Effector CD4-positive, alpha-beta T cell (primary cell): ENCODE measurements at regions not wholly inside any gene's neighbourhood (a gene's known extent, or its start where the extent isn't known, plus 50 kb on each side); places are given as distances from the start of the nearest gene placed in this dataset.

ENCODE experiments used
- DNase-seq: peaks from one replicate; pipeline ENCODE4 v3.0.0-alpha.2; 2020

GRCh38 chr13:79081942-79082341, 324.1 kb downstream of the RBM26 start:
- no peak for DNase-seq

- DNase-seq: no peak
These were observed 326.7 kb downstream of the RBM26 start for GRCh38 chr13:79079351-79079839.

GRCh38 chr13:79075703-79076102, 330.4 kb downstream of the RBM26 start:
- DNase-seq: no peak

- no peak for DNase-seq
These were observed 335.6 kb downstream of the RBM26 start for GRCh38 chr13:79070343-79070974.

DNA sequence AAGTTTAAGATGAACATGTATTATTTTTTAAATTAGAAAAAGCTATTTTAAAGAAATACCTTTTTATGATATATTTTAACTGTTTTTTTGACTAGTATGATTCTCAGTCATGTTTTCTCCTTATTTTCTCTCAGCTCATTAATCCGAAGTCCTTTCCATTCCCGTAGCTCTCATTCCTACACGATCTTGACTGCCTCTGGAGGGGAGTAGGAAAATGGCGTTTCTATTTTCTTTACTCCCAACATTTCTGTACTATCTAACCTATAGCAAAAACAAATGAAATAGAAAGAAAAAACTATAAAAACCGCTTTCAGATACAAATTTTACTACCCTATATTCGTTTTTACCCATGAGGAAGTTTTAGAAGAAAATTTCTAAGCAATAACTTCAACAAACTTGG, 343.8 kb downstream of the RBM26 start:
- no peak for DNase-seq

DNA sequence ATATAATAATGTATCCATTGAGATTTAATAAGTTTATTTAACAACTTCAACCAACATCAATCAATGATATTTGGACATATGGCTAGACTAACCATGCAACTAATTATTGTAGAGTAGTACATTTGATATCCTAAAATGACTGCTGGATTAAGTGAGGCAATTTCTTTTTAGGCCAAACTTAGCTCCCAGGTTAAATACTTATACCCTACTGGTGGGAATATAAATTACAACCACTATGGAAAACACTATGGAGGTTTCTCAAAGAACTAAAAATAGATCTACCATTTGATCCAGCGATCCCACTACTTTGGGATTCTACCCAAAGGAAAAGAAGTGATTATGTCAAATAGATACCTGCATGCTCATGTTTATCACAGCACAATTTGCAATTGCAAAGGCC, 345.8 kb downstream of the RBM26 start:
- DNase-seq: no peak

DNA sequence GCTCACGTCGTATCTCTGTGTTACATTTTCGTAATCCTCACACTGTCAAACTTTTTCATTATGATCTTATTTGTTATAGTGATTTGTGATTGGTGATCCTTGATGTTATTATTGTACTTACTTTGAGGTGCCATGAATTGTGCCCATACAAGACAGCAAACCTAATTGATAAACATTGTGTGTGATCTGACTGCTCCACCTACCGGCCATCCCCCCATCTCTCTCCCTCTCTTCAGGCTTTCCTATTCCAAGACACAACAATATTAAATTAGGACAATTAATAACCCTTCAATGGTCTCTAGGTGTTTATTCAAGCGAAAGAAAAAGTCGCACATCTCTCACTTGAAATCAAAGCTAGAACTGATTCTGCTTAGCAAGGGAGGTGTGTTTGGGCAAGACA, 349.3 kb downstream of the RBM26 start:
- DNase-seq: no peak

- DNase-seq: no peak
These were observed 354.6 kb downstream of the RBM26 start for GRCh38 chr13:79051472-79051871.

DNA sequence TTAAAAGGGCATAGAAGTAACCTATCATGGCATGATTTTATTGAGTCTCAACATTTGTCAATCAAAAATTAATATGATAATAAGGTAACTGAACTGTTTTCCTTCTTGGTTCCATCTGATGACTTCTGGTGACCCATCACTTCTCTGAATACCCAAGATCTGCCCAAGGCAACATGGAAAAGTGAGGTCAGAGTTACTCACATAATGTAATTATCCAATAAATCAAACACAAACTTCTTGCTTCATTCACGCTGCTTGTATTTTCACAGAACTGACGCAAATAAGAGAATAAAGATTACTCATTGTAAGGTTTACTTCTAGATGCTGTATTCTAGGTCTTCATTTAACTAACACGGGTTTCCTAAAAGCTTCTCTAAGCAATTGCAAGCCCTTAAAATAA, 361.6 kb downstream of the RBM26 start:
- DNase-seq: no peak

GRCh38 chr13:79043208-79043607, 362.8 kb downstream of the RBM26 start:
- no peak for DNase-seq

DNA sequence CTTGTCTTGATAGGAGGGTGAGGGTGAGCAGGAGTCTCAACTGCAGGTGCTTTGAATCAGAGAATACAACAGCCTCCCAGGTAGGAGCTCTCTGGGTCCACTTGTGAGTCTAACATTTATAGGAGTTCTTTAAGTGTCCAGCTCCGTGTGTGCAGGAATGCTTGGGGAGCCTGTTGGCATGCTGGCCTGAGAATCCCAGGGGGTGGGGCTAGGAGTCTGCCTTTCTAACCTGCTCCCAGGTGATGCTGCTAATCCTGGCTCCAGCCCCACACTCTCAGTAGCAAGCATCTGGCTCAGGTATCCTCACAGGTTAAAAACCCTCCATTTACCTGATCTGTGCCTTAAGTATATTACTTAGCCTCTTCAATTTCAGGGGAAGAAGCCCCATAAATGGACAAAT, 368.9 kb downstream of the RBM26 start:
- no peak for DNase-seq

- DNase-seq: no peak
These were observed 371.7 kb downstream of the RBM26 start for GRCh38 chr13:79034341-79034740.

- DNase-seq: no peak
These were observed 371.6 kb upstream of the OBI1 start for GRCh38 chr13:79030513-79030912.

GRCh38 chr13:79018166-79018565, 359.2 kb upstream of the OBI1 start:
- DNase-seq: no peak

DNA sequence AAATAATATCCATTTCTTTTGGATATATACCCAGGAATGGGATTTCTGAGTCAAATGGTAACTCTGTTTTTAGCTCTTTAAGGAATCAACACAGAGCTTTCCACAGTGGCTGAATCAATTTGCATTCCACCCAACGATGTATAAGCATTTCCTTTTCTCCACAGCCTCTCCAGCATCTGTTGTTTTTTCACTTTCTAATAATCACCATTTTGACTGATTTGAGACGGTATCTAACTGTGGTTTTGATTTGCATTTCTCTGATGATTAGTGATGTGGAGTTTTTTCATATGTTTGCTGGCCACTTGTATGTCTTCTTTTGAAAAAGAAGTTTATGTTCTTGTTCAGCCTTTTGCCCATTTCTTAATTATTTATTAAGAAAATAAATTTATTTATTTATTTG, 352.2 kb upstream of the OBI1 start:
- no peak for DNase-seq

DNA sequence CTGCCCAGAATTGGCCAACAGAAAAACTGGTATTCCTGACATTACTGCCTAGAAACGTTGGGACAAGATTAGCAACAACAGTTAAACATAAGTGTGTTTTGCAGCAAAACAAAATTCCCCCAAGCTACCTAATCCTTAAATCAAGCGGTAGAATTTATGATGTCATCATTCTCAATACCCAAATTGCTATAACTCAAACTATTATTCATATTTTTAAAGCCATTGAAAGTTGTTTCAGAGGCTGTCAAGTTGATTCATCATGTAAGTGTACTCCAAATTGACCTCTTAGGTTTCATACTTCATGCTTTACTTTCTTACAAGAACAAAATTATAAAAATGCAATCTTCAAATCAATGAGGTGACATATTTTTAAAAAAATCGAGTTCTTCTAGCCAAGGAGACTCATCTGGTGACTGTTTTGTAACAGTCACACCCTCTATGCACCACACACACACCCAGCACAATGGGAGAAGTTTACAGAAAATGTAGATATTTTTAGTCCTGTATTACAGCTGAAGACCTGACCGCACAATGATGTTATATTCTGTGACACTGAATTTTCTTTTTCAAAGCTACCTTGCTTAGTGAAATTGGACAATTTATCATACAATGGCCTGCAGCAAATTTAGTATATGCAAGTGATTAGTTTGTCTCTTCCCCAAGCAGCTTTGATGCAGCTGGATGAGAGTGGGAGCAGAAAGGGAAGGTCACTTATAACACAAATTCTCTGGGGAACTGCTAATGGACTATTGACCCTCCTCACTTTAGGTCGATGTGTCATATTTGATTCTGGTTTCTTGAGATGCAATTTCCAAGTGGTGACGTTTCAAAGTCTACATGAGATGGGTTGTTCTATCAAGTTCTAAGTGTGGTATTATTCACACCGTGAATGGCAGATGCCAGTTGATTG, 345.3 kb upstream of the OBI1 start:
- no peak for DNase-seq

- DNase-seq: no peak
These were observed 340.5 kb upstream of the OBI1 start for GRCh38 chr13:78999494-78999893.

- DNase-seq: no peak
These were observed 339.8 kb upstream of the OBI1 start for GRCh38 chr13:78998630-78999315.

GRCh38 chr13:78997902-78998629, 339.1 kb upstream of the OBI1 start:
- no peak for DNase-seq

- DNase-seq: no peak
These were observed 334.8 kb upstream of the OBI1 start for GRCh38 chr13:78993792-78994191.

DNA sequence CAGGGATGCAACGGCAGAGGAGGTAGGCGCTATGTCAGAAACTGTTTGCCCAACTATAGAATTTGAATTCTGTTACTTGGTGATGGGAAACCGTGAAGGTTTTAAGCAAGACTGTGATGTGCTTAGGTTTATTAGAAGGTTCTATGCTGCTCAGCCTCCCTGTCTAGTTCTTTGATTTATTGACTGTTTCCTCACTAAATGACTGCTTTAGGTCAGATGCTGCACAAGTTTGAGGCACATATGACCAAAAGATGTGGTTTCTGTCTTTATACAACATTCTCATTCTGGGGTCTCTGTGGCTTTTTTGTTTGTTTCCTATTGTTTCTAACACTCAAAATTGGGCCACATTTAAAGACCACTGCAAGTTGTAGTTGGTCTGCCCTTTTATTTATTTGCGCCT, 323.0 kb upstream of the OBI1 start:
- DNase-seq: no peak

- no peak for DNase-seq
These were observed 320.4 kb upstream of the OBI1 start for GRCh38 chr13:78979349-78979748.
